ENCODE measurements at regions not wholly inside any gene's neighbourhood (a gene's known extent, or its start where the extent isn't known, plus 50 kb on each side); places are given as distances from the start of the nearest gene placed in this dataset.
"Not testable (repeated sequence)": the region's sequence is repeated elsewhere in the genome, so short reads cannot be mapped to it uniquely, and the experiment has no call there.

- Histone ChIP-seq H3K27me3 (no peaks in the 10 kb centered on the region), H3K4me1 (ENCODE audit: low read depth) (no peaks in the 10 kb centered on the region), H3K27ac (no peak overlapping the region), H3K36me3 (no peaks in the 10 kb centered on the region), H3K9me3 (ENCODE audit: low read depth) (no peaks in the 10 kb centered on the region), H3K4me3 (no peak overlapping the region)
- TF ChIP-seq CTCF (IDR thresholded peaks at IDR 0.05; ENCODE audit: low read depth, low read length): no peak
- DNase-seq (ENCODE audit: low read depth in 1 of 2, low spot score in 1 of 2): no peak
These were observed 65.9 kb downstream of the RPL22L1 start for GRCh38 chr3:170804078-170804477.

GRCh38 chr3:170802164-170803151 lies 67.5 kb downstream of the RPL22L1 start:
- H3K4me1 ChIP-seq (ENCODE audit: low read depth): no peaks in the 10 kb centered on the region
- TF ChIP-seq CTCF (IDR thresholded peaks at IDR 0.05; ENCODE audit: low read depth, low read length): no peak
- DNase-seq (ENCODE audit: low read depth in 1 of 2, low spot score in 1 of 2): peak in 1 of 2 donors; percentile 94
- no peak overlapping the region for H3K4me3 ChIP-seq
- H3K27ac ChIP-seq: no peak overlapping the region
- no peaks in the 10 kb centered on the region for H3K27me3 ChIP-seq
- H3K9me3 ChIP-seq (ENCODE audit: low read depth): no peaks in the 10 kb centered on the region
- no peaks in the 10 kb centered on the region for H3K36me3 ChIP-seq

GRCh38 chr3:170801597-170801996 lies 68.4 kb downstream of the RPL22L1 start:
- TF ChIP-seq CTCF (IDR thresholded peaks at IDR 0.05; ENCODE audit: low read depth, low read length): no peak
- no peaks in the 10 kb centered on the region for H3K27me3 ChIP-seq
- no peaks in the 10 kb centered on the region for H3K4me1 ChIP-seq (ENCODE audit: low read depth)
- H3K9me3 ChIP-seq (ENCODE audit: low read depth): no peaks in the 10 kb centered on the region
- H3K36me3 ChIP-seq: no peaks in the 10 kb centered on the region
- no peak overlapping the region for H3K27ac ChIP-seq
- DNase-seq (ENCODE audit: low read depth in 1 of 2, low spot score in 1 of 2): no peak
- no peak overlapping the region for H3K4me3 ChIP-seq

- H3K4me1 ChIP-seq (ENCODE audit: low read depth); H3K27ac ChIP-seq; H3K4me3 ChIP-seq; DNase-seq (ENCODE audit: low read depth in 1 of 2, low spot score in 1 of 2); H3K9me3 ChIP-seq (ENCODE audit: low read depth); H3K27me3 ChIP-seq; H3K36me3 ChIP-seq: not testable (repeated sequence)
These were observed 69.7 kb downstream of the RPL22L1 start for GRCh38 chr3:170800275-170800674.

- DNase-seq (ENCODE audit: low read depth in 1 of 2, low spot score in 1 of 2): no peak
- H3K9me3 ChIP-seq (ENCODE audit: low read depth): no peaks in the 10 kb centered on the region
- no peaks in the 10 kb centered on the region for H3K27me3 ChIP-seq
- no peaks in the 10 kb centered on the region for H3K36me3 ChIP-seq
- TF ChIP-seq CTCF (IDR thresholded peaks at IDR 0.05; ENCODE audit: low read depth, low read length): no peak
- H3K4me3 ChIP-seq: no peak overlapping the region
- no peaks in the 10 kb centered on the region for H3K4me1 ChIP-seq (ENCODE audit: low read depth)
- H3K27ac ChIP-seq: no peak overlapping the region
These were observed 71.0 kb downstream of the RPL22L1 start for GRCh38 chr3:170799009-170799408.

GRCh38 chr3:170797685-170798084 lies 72.3 kb downstream of the RPL22L1 start:
- no peak overlapping the region for H3K4me3 ChIP-seq
- H3K9me3 ChIP-seq (ENCODE audit: low read depth): no peaks in the 10 kb centered on the region
- DNase-seq (ENCODE audit: low read depth in 1 of 2, low spot score in 1 of 2): no peak
- no peaks in the 10 kb centered on the region for H3K27me3 ChIP-seq
- no peak overlapping the region for H3K27ac ChIP-seq
- no peaks in the 10 kb centered on the region for H3K4me1 ChIP-seq (ENCODE audit: low read depth)
- no peak for TF ChIP-seq CTCF (IDR thresholded peaks at IDR 0.05; ENCODE audit: low read depth, low read length)
- no peaks in the 10 kb centered on the region for H3K36me3 ChIP-seq

Data from cardiac muscle cell (in vitro differentiated cells and primary cell).